Neural progenitor cell (in vitro differentiated cells): ENCODE measurements at regions not wholly inside any gene's neighbourhood (a gene's known extent, or its start where the extent isn't known, plus 50 kb on each side); places are given as distances from the start of the nearest gene placed in this dataset.
A peak's percentile ranks its signal among the peaks of the same experiment; 100 is the strongest.

ENCODE experiments used
- DNase-seq: peaks from one replicate; pipeline ENCODE4 v3.0.0-alpha.2; 2016; ENCODE audit warnings: low spot score
- H2AFZ ChIP-seq: fragments of 200-600 bp; sonication (generic); replicated peaks from 2 replicates; pipeline ENCODE4 v1.6.1; 2016; ENCODE audit warnings: antibody characterized with exemption
- H3F3A ChIP-seq: fragments of 200-600 bp; sonication (generic); 2 replicates; pipeline ENCODE4 v1.6.1; 2016; ENCODE audit warnings: antibody characterized with exemption, low read depth
- H3K27ac ChIP-seq: fragments of 200-600 bp; sonication (generic); 2 replicates; pipeline ENCODE4 v1.5.1; 2016; ENCODE audit warnings: mild to moderate bottlenecking
- H3K27me3 ChIP-seq: fragments of 200-600 bp; sonication (generic); 2 replicates; pipeline ENCODE4 v1.6.1; 2016; ENCODE audit warnings: mild to moderate bottlenecking, moderate library complexity
- H3K36me3 ChIP-seq: fragments of 200-600 bp; sonication (generic); 2 replicates; pipeline ENCODE4 v1.5.1; 2016
- H3K4me1 ChIP-seq: fragments of 200-600 bp; sonication (generic); 2 replicates; pipeline ENCODE4 v1.6.1; 2016; ENCODE audit warnings: mixed run types
- H3K4me2 ChIP-seq: fragments of 200-600 bp; sonication (generic); 2 replicates; pipeline ENCODE4 v1.6.1; 2016
- H3K4me3 ChIP-seq: fragments of 200-600 bp; sonication (generic); 2 replicates; pipeline ENCODE4 v1.5.1; 2016
- H3K79me2 ChIP-seq: fragments of 200-600 bp; sonication (generic); 2 replicates; pipeline ENCODE4 v1.6.1; 2016; ENCODE audit warnings: low read depth
- H3K9ac ChIP-seq: fragments of 200-600 bp; sonication (generic); 2 replicates; pipeline ENCODE4 v1.6.1; 2016
- H3K9me3 ChIP-seq: fragments of 200-600 bp; sonication (generic); 2 replicates; pipeline ENCODE4 v1.5.1; 2016; ENCODE audit warnings: low read depth
- H4K20me1 ChIP-seq: fragments of 200-600 bp; sonication (generic); 2 replicates; pipeline ENCODE4 v1.6.1; 2016; ENCODE audit warnings: low read depth
- H3K27ac Mint-ChIP-seq: 3 replicates; pipeline ENCODE4 v1.8.0; 2021; ENCODE audit warnings: mixed read lengths
- H3K27me3 Mint-ChIP-seq: 2 replicates; pipeline ENCODE4 v1.8.0; 2022; ENCODE audit warnings: low read depth, mild to moderate bottlenecking, inconsistent platforms, moderate library complexity, mixed read lengths; ENCODE audit not compliant: insufficient read depth
- H3K36me3 Mint-ChIP-seq: 3 replicates; pipeline ENCODE4 v1.8.0; 2021; ENCODE audit warnings: mixed read lengths
- H3K4me1 Mint-ChIP-seq: 3 replicates; pipeline ENCODE4 v1.8.0; 2021; ENCODE audit warnings: mixed read lengths
- H3K4me3 Mint-ChIP-seq: 3 replicates; pipeline ENCODE4 v1.8.0; 2021; ENCODE audit warnings: mild to moderate bottlenecking, moderate library complexity, mixed read lengths
- H3K9me3 Mint-ChIP-seq: 3 replicates; pipeline ENCODE4 v1.8.0; 2020; ENCODE audit warnings: mixed read lengths
- CTCF ChIP-seq: fragments of 200-600 bp; sonication (generic); IDR thresholded peaks from 2 replicates; pipeline ENCODE4 v1.5.1; 2017; ENCODE audit warnings: antibody characterized with exemption, mild to moderate bottlenecking
- EZH2 ChIP-seq: fragments of 200-600 bp; sonication (generic); IDR thresholded peaks from 2 replicates; pipeline ENCODE4 v1.6.1; 2017; ENCODE audit warnings: antibody characterized with exemption, mild to moderate bottlenecking, moderate library complexity
- EZH2phosphoT487 ChIP-seq: fragments of 200-600 bp; sonication (generic); IDR thresholded peaks from 2 replicates; pipeline ENCODE4 v1.6.1; 2017; ENCODE audit warnings: antibody characterized with exemption

GRCh38 chr13:34640179-34640992, 301.7 kb upstream of the NBEA start:
- Histone ChIP-seq H3K4me3 (no peak overlapping the region), H3K36me3 (no peaks in the 10 kb centered on the region), H2AFZ (no peak overlapping the region), H3K4me1 (peaks cover 29% of the 10 kb centered on the region), H3K27me3 (no peaks in the 10 kb centered on the region), H3K27ac (no peak overlapping the region), H4K20me1 (no peaks in the 10 kb centered on the region), H3K4me2 (peak overlapping the region; percentile 5), H3K9ac (no peak overlapping the region), H3F3A (peaks cover 14% of the 10 kb centered on the region), H3K79me2 (no peaks in the 10 kb centered on the region), H3K9me3 (no peaks in the 10 kb centered on the region)
- H3K36me3 Mint-ChIP-seq = no peaks in the 10 kb centered on the region
- peaks cover 11% of the 10 kb centered on the region for H3K4me1 Mint-ChIP-seq
- TF ChIP-seq EZH2 (no peak), CTCF (no peak), EZH2phosphoT487 (no peak)
- no peaks in the 10 kb centered on the region for H3K9me3 Mint-ChIP-seq
- peak; percentile 11 for DNase-seq
- no peak overlapping the region for H3K27ac Mint-ChIP-seq
- H3K27me3 Mint-ChIP-seq = peaks cover 2% of the 10 kb centered on the region
- no peak overlapping the region for H3K4me3 Mint-ChIP-seq

GRCh38 chr13:34640993-34641330, 301.1 kb upstream of the NBEA start:
- no peak overlapping the region for H3K4me2 ChIP-seq
- H3K9ac ChIP-seq = no peak overlapping the region
- H3K79me2 ChIP-seq = no peaks in the 10 kb centered on the region
- Mint-ChIP-seq H3K36me3 (no peaks in the 10 kb centered on the region), H3K4me1 (peaks cover 11% of the 10 kb centered on the region), H3K27ac (no peak overlapping the region), H3K9me3 (no peaks in the 10 kb centered on the region), H3K27me3 (peaks cover 2% of the 10 kb centered on the region), H3K4me3 (no peak overlapping the region)
- H3K9me3 ChIP-seq = no peaks in the 10 kb centered on the region
- H3K4me3 ChIP-seq = no peak overlapping the region
- no peak overlapping the region for H2AFZ ChIP-seq
- no peaks in the 10 kb centered on the region for H4K20me1 ChIP-seq
- H3K27me3 ChIP-seq = no peaks in the 10 kb centered on the region
- H3K27ac ChIP-seq = no peak overlapping the region
- H3K36me3 ChIP-seq = no peaks in the 10 kb centered on the region
- peaks cover 14% of the 10 kb centered on the region for H3F3A ChIP-seq
- TF ChIP-seq CTCF = no peak
- no peak for TF ChIP-seq EZH2
- TF ChIP-seq EZH2phosphoT487 = no peak
- DNase-seq = no peak
- peaks cover 29% of the 10 kb centered on the region for H3K4me1 ChIP-seq

DNA sequence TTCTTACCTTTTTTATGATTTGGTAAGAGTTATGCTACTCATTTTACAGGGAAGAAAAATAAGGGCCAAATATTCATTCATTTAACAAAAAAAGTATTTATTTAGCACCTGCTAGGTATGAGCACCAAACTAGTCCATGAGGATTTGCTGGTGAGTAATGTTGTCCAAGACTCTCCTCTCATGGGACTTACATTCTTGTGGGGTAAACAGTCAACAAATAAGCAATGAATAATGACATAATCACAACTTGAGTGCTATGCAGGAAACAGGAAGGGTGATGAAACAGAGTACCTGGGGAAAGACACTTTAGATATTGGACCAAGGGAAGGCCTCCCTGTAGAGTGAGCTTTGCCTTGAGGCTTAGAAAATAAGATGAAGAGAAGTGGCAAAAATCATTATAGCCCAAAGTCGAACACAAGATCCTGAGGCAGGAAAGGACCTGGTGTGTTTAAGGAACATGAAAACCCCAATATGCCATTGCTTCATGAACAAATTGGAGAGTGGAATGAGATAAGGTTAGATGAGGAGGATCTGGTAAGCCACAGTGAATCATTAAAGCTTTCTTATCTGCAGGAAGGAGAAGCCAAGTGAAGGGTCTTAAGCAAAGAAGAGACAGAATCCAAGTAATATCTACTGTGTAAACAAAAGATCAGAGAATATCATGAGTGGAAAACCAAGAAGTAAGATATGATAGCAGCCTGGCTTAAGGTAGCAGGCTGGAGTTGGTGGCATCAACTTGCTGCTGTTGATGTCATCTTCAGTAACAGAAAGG, 294.5 kb upstream of the NBEA start:
- Mint-ChIP-seq H3K27ac (no peak overlapping the region), H3K27me3 (no peaks in the 10 kb centered on the region)

More for the DNA sequence above, 294.5 kb upstream of the NBEA start:
- Histone ChIP-seq H3K27me3 (no peaks in the 10 kb centered on the region), H3K4me1 (no peaks in the 10 kb centered on the region), H3K9me3 (peaks cover 3% of the 10 kb centered on the region), H3K27ac (no peak overlapping the region), H3K4me3 (no peak overlapping the region), H3F3A (no peaks in the 10 kb centered on the region), H2AFZ (no peak overlapping the region), H3K9ac (no peak overlapping the region), H3K79me2 (no peaks in the 10 kb centered on the region), H3K36me3 (no peaks in the 10 kb centered on the region), H3K4me2 (no peak overlapping the region), H4K20me1 (no peaks in the 10 kb centered on the region)
- H3K4me1 Mint-ChIP-seq = no peaks in the 10 kb centered on the region
- peaks cover 6% of the 10 kb centered on the region for H3K9me3 Mint-ChIP-seq
- DNase-seq = no peak
- H3K4me3 Mint-ChIP-seq = no peak overlapping the region
- no peaks in the 10 kb centered on the region for H3K36me3 Mint-ChIP-seq
- TF ChIP-seq EZH2phosphoT487 = no peak
- no peak for TF ChIP-seq CTCF
- no peak for TF ChIP-seq EZH2
